Neural progenitor cell (in vitro differentiated cells): ENCODE measurements at regions not wholly inside any gene's neighbourhood (a gene's known extent, or its start where the extent isn't known, plus 50 kb on each side); places are given as distances from the start of the nearest gene placed in this dataset.

Source experiments
- DNase-seq: peaks from one replicate; pipeline ENCODE4 v3.0.0-alpha.2; 2016; ENCODE audit warnings: low spot score
- H2AFZ ChIP-seq: fragments of 200-600 bp; sonication (generic); replicated peaks from 2 replicates; pipeline ENCODE4 v1.6.1; 2016; ENCODE audit warnings: antibody characterized with exemption
- H3F3A ChIP-seq: fragments of 200-600 bp; sonication (generic); 2 replicates; pipeline ENCODE4 v1.6.1; 2016; ENCODE audit warnings: antibody characterized with exemption, low read depth
- H3K27ac ChIP-seq: fragments of 200-600 bp; sonication (generic); 2 replicates; pipeline ENCODE4 v1.5.1; 2016; ENCODE audit warnings: mild to moderate bottlenecking
- H3K27me3 ChIP-seq: fragments of 200-600 bp; sonication (generic); 2 replicates; pipeline ENCODE4 v1.6.1; 2016; ENCODE audit warnings: mild to moderate bottlenecking, moderate library complexity
- H3K36me3 ChIP-seq: fragments of 200-600 bp; sonication (generic); 2 replicates; pipeline ENCODE4 v1.5.1; 2016
- H3K4me1 ChIP-seq: fragments of 200-600 bp; sonication (generic); 2 replicates; pipeline ENCODE4 v1.6.1; 2016; ENCODE audit warnings: mixed run types
- H3K4me2 ChIP-seq: fragments of 200-600 bp; sonication (generic); 2 replicates; pipeline ENCODE4 v1.6.1; 2016
- H3K4me3 ChIP-seq: fragments of 200-600 bp; sonication (generic); 2 replicates; pipeline ENCODE4 v1.5.1; 2016
- H3K79me2 ChIP-seq: fragments of 200-600 bp; sonication (generic); 2 replicates; pipeline ENCODE4 v1.6.1; 2016; ENCODE audit warnings: low read depth
- H3K9ac ChIP-seq: fragments of 200-600 bp; sonication (generic); 2 replicates; pipeline ENCODE4 v1.6.1; 2016
- H3K9me3 ChIP-seq: fragments of 200-600 bp; sonication (generic); 2 replicates; pipeline ENCODE4 v1.5.1; 2016; ENCODE audit warnings: low read depth
- H4K20me1 ChIP-seq: fragments of 200-600 bp; sonication (generic); 2 replicates; pipeline ENCODE4 v1.6.1; 2016; ENCODE audit warnings: low read depth
- H3K27ac Mint-ChIP-seq: 3 replicates; pipeline ENCODE4 v1.8.0; 2021; ENCODE audit warnings: mixed read lengths
- H3K27me3 Mint-ChIP-seq: 2 replicates; pipeline ENCODE4 v1.8.0; 2022; ENCODE audit warnings: low read depth, mild to moderate bottlenecking, inconsistent platforms, moderate library complexity, mixed read lengths; ENCODE audit not compliant: insufficient read depth
- H3K36me3 Mint-ChIP-seq: 3 replicates; pipeline ENCODE4 v1.8.0; 2021; ENCODE audit warnings: mixed read lengths
- H3K4me1 Mint-ChIP-seq: 3 replicates; pipeline ENCODE4 v1.8.0; 2021; ENCODE audit warnings: mixed read lengths
- H3K4me3 Mint-ChIP-seq: 3 replicates; pipeline ENCODE4 v1.8.0; 2021; ENCODE audit warnings: mild to moderate bottlenecking, moderate library complexity, mixed read lengths
- H3K9me3 Mint-ChIP-seq: 3 replicates; pipeline ENCODE4 v1.8.0; 2020; ENCODE audit warnings: mixed read lengths
- EZH2 ChIP-seq: fragments of 200-600 bp; sonication (generic); IDR thresholded peaks from 2 replicates; pipeline ENCODE4 v1.6.1; 2017; ENCODE audit warnings: antibody characterized with exemption, mild to moderate bottlenecking, moderate library complexity
- EZH2phosphoT487 ChIP-seq: fragments of 200-600 bp; sonication (generic); IDR thresholded peaks from 2 replicates; pipeline ENCODE4 v1.6.1; 2017; ENCODE audit warnings: antibody characterized with exemption
- TF ChIP-seq, protein P1 (sequence below): fragments of 200-600 bp; sonication (generic); IDR thresholded peaks from 2 replicates; pipeline ENCODE4 v1.5.1; 2017; ENCODE audit warnings: antibody characterized with exemption, mild to moderate bottlenecking

DNA sequence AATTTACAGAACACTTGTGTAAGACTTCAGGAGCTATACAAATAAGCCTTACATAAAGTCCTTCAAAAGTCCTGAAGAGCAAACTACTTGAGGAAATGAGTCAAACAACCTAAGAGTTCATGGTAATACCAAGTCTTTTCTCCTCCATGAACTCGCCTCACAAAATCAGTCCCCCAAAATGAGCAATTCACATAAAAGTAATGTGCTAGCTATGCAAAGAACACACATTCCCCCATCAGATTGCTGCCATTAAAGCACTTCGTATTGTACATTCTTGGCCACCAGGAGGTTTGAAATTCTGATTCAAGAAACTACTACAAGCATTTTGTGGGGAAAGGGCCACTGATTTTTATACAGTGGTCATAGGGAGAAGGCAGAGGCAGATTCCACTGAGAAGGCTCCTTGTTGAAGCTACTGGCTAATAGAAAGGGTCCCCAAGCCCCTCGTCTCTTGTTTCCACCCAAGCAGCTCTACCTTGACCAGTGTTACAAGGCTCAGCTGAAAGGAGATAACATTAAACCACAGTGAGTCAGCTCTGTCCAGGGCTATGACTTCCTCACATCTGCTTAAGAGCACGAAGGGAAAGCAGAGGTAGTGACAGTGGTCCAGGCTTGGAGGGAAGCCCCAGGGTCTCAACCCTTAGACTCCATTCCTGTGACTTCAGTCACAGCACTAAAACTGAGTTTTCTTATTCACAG, 115.2 kb upstream of the CDK1 start:
- Histone ChIP-seq H3K4me1 (no peaks in the 10 kb centered on the region), H3K27ac (no peak overlapping the region), H3K79me2 (no peaks in the 10 kb centered on the region), H3K27me3 (no peaks in the 10 kb centered on the region), H2AFZ (peak overlapping the region; percentile 26), H3K9ac (no peak overlapping the region), H3K4me2 (no peak overlapping the region), H4K20me1 (no peaks in the 10 kb centered on the region), H3K36me3 (no peaks in the 10 kb centered on the region), H3K4me3 (no peak overlapping the region), H3K9me3 (no peaks in the 10 kb centered on the region), H3F3A (no peaks in the 10 kb centered on the region)
- H3K36me3 Mint-ChIP-seq, result no peaks in the 10 kb centered on the region
- no peak overlapping the region for H3K27ac Mint-ChIP-seq
- no peak overlapping the region for H3K4me3 Mint-ChIP-seq
- peaks cover 3% of the 10 kb centered on the region for H3K9me3 Mint-ChIP-seq
- no peak for DNase-seq
- TF ChIP-seq, protein P1, sequence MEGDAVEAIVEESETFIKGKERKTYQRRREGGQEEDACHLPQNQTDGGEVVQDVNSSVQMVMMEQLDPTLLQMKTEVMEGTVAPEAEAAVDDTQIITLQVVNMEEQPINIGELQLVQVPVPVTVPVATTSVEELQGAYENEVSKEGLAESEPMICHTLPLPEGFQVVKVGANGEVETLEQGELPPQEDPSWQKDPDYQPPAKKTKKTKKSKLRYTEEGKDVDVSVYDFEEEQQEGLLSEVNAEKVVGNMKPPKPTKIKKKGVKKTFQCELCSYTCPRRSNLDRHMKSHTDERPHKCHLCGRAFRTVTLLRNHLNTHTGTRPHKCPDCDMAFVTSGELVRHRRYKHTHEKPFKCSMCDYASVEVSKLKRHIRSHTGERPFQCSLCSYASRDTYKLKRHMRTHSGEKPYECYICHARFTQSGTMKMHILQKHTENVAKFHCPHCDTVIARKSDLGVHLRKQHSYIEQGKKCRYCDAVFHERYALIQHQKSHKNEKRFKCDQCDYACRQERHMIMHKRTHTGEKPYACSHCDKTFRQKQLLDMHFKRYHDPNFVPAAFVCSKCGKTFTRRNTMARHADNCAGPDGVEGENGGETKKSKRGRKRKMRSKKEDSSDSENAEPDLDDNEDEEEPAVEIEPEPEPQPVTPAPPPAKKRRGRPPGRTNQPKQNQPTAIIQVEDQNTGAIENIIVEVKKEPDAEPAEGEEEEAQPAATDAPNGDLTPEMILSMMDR, result peak; percentile 7
- no peak for TF ChIP-seq EZH2phosphoT487
- H3K27me3 Mint-ChIP-seq, result no peaks in the 10 kb centered on the region
- H3K4me1 Mint-ChIP-seq, result no peaks in the 10 kb centered on the region

DNA sequence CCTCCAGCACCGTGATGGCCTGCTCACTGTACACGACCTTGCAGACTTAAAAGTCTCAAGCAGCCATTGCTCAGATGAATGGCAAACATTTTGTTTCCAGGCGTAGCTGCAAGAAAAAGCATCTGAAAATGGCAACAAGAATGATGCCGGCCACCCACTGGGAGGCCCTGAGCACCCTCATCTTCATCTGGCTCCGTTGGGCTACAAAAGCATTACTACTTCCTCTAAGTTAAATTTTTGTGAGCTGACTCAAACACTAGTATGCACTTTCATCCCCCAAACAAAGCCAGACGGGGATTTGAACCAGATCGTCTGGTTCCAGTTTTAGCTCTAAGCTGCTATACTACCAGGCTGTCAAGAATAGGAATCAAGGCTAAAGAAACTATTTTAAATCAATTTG, 116.6 kb upstream of the CDK1 start:
- Mint-ChIP-seq H3K27ac (no peak overlapping the region), H3K9me3 (peaks cover 5% of the 10 kb centered on the region), H3K36me3 (no peaks in the 10 kb centered on the region), H3K27me3 (no peaks in the 10 kb centered on the region), H3K4me1 (no peaks in the 10 kb centered on the region), H3K4me3 (no peak overlapping the region)
- Histone ChIP-seq H4K20me1 (no peaks in the 10 kb centered on the region), H3K4me2 (no peak overlapping the region), H3K36me3 (no peaks in the 10 kb centered on the region), H3K4me3 (no peak overlapping the region), H3K27ac (no peak overlapping the region), H3F3A (no peaks in the 10 kb centered on the region), H3K79me2 (no peaks in the 10 kb centered on the region), H3K9me3 (no peaks in the 10 kb centered on the region), H3K4me1 (no peaks in the 10 kb centered on the region), H2AFZ (peak overlapping the region; percentile 66), H3K9ac (no peak overlapping the region), H3K27me3 (no peaks in the 10 kb centered on the region)
- no peak for TF ChIP-seq EZH2phosphoT487
- TF ChIP-seq, protein P1, result no peak
- TF ChIP-seq EZH2, result no peak
- no peak for DNase-seq

GRCh38 chr10:60660625-60661024, 117.7 kb upstream of the CDK1 start:
- H4K20me1 ChIP-seq, result no peaks in the 10 kb centered on the region
- no peaks in the 10 kb centered on the region for H3K27me3 ChIP-seq
- Mint-ChIP-seq H3K4me3 (no peak overlapping the region), H3K4me1 (no peaks in the 10 kb centered on the region), H3K36me3 (no peaks in the 10 kb centered on the region), H3K9me3 (peaks cover 5% of the 10 kb centered on the region), H3K27me3 (no peaks in the 10 kb centered on the region), H3K27ac (no peak overlapping the region)
- TF ChIP-seq EZH2phosphoT487 (no peak), EZH2 (no peak)
- TF ChIP-seq, protein P1, result no peak
- H3K4me1 ChIP-seq, result no peaks in the 10 kb centered on the region
- no peaks in the 10 kb centered on the region for H3K36me3 ChIP-seq
- H3K9ac ChIP-seq, result no peak overlapping the region
- no peak for DNase-seq
- no peak overlapping the region for H3K4me2 ChIP-seq
- H3K4me3 ChIP-seq, result no peak overlapping the region
- H3K9me3 ChIP-seq, result no peaks in the 10 kb centered on the region
- H2AFZ ChIP-seq, result no peak overlapping the region
- H3F3A ChIP-seq, result no peaks in the 10 kb centered on the region
- H3K27ac ChIP-seq, result no peak overlapping the region
- no peaks in the 10 kb centered on the region for H3K79me2 ChIP-seq
